H1 (cell line): ENCODE measurements at regions not wholly inside any gene's neighbourhood (a gene's known extent, or its start where the extent isn't known, plus 50 kb on each side); places are given as distances from the start of the nearest gene placed in this dataset.

Source experiments
- CTCF ChIA-PET: fragments of 300-600 bp; sonication (Branson Sonifier 250); formaldehyde crosslinking; loops from one replicate; lab custom pipeline; 2021; ENCODE audit not compliant: partially characterized antibody; lab: Charles Lee
- POLR2A ChIA-PET: fragments of 300-600 bp; sonication (Branson Sonifier 250); formaldehyde crosslinking; loops from one replicate; lab custom pipeline; 2021; ENCODE audit warnings: inconsistent platforms; ENCODE audit not compliant: partially characterized antibody; lab: Charles Lee
- DNase-seq, 2 experiments: peaks; one replicate each; pipeline versions ENCODE4 v3.0.0 to v3.0.0-alpha.2; 2010 to 2022; ENCODE audit warnings: low spot score in 2 of 2, low read depth in 1 of 2, mixed read lengths in 1 of 2
- FAIRE-seq: peaks from 2 replicates; lab custom pipeline; 2011; peaks lifted over from hg19 to GRCh38; lab: Jason Lieb, UNC
- H2AFZ ChIP-seq: 2 replicates; pipeline ENCODE4 v1.8.1; 2012; ENCODE audit warnings: low read length, inconsistent platforms
- H2AK5ac ChIP-seq: 2 replicates; pipeline ENCODE4 v1.6.1; 2013; ENCODE audit warnings: low read depth, low read length
- H2BK120ac ChIP-seq: replicated peaks from 2 replicates; pipeline ENCODE3; 2013; ENCODE audit warnings: low read depth, low read length, inconsistent platforms
- H2BK12ac ChIP-seq: 2 replicates; pipeline ENCODE4 v1.6.1; 2013; ENCODE audit warnings: low read depth, low read length
- H2BK15ac ChIP-seq: 2 replicates; pipeline ENCODE4 v1.6.1; 2013; ENCODE audit warnings: low read length
- H2BK20ac ChIP-seq: 2 replicates; pipeline ENCODE4 v1.6.1; 2013; ENCODE audit warnings: low read length
- H2BK5ac ChIP-seq: 2 replicates; pipeline ENCODE4 v1.6.1; 2013; ENCODE audit warnings: low read depth, low read length
- H3K14ac ChIP-seq: 2 replicates; pipeline ENCODE4 v1.6.1; 2013; ENCODE audit warnings: inconsistent platforms; ENCODE audit not compliant: insufficient read length
- H3K18ac ChIP-seq: 2 replicates; pipeline ENCODE4 v1.6.1; 2013; ENCODE audit warnings: low read length; ENCODE audit errors: extremely low read depth
- H3K23ac ChIP-seq: 2 replicates; pipeline ENCODE4 v1.6.1; 2013; ENCODE audit warnings: inconsistent platforms; ENCODE audit not compliant: insufficient read length
- H3K23me2 ChIP-seq: 2 replicates; pipeline ENCODE4 v1.6.1; 2013; ENCODE audit warnings: low read depth, low read length
- H3K27ac ChIP-seq: 2 replicates; pipeline ENCODE4 v1.6.1; 2011; ENCODE audit warnings: low read depth, low read length, inconsistent platforms
- H3K27me3 ChIP-seq, 4 experiments: replicated peaks in 1 of 4; 1 replicate in 1 of 4; 2 replicates in 3 of 4; pipeline versions ENCODE4 v1.6.1 to v1.8.1; 2011 to 2013; ENCODE audit warnings: low read length in 3 of 4, mild to moderate bottlenecking in 3 of 4, inconsistent platforms in 2 of 4, mixed read lengths in 2 of 4, moderate library complexity in 1 of 4; ENCODE audit not compliant: control insufficient read depth in 3 of 4, insufficient read depth in 3 of 4; ENCODE audit errors: extremely low read depth in 1 of 4
- H3K36me3 ChIP-seq, 4 experiments: 2 replicates each; pipeline versions ENCODE4 v1.6.1 to v1.8.1; 2011 to 2013; ENCODE audit warnings: mild to moderate bottlenecking in 4 of 4, low read length in 3 of 4, moderate library complexity in 2 of 4, control low read depth in 1 of 4, inconsistent platforms in 1 of 4; ENCODE audit not compliant: insufficient read depth in 4 of 4, control insufficient read depth in 2 of 4
- H3K4ac ChIP-seq: replicated peaks from 2 replicates; pipeline ENCODE3; 2013; ENCODE audit warnings: low read length, low read depth, mixed read lengths, inconsistent platforms; ENCODE audit not compliant: insufficient read length
- H3K4me1 ChIP-seq, 4 experiments: replicated peaks in 1 of 4; 1 replicate in 1 of 4; 2 replicates in 3 of 4; pipeline versions ENCODE4 v1.6.1 to v1.8.1; 2011 to 2013; ENCODE audit warnings: low read length in 3 of 4, inconsistent platforms in 2 of 4, mixed read lengths in 1 of 4; ENCODE audit not compliant: insufficient read depth in 4 of 4, control insufficient read depth in 3 of 4
- H3K4me2 ChIP-seq, 2 experiments: 2 replicates each; pipeline versions ENCODE4 v1.6.1 to v1.8.1; 2011 to 2013; ENCODE audit warnings: low read depth in 2 of 2, low read length in 2 of 2, control low read depth in 1 of 2, inconsistent platforms in 1 of 2, mild to moderate bottlenecking in 1 of 2; ENCODE audit not compliant: insufficient read depth in 1 of 2
- H3K4me3 ChIP-seq, 4 experiments: fragments of 200-600, 300-600 bp in 1 of 4; sonication (generic), shearing (Covaris generic), sonication (Bioruptor Twin) in 1 of 4; 2 replicates each; pipeline versions ENCODE4 v1.5.1 to v1.8.1; 2011 to 2016; ENCODE audit warnings: low read length in 4 of 4, low read depth in 3 of 4, control low read depth in 2 of 4, inconsistent platforms in 2 of 4, mild to moderate bottlenecking in 2 of 4, mixed read lengths in 1 of 4, moderate library complexity in 1 of 4; ENCODE audit not compliant: insufficient read depth in 2 of 4; ENCODE audit errors: extremely low read depth in 1 of 4
- H3K56ac ChIP-seq: replicated peaks from 2 replicates; pipeline ENCODE3; 2013; ENCODE audit warnings: low read depth, mild to moderate bottlenecking, mixed read lengths, low read length, inconsistent platforms; ENCODE audit not compliant: insufficient read length
- H3K79me1 ChIP-seq: 2 replicates; pipeline ENCODE4 v1.6.1; 2013; ENCODE audit warnings: low read depth, low read length, control low read depth
- H3K79me2 ChIP-seq, 2 experiments: 2 replicates each; pipeline versions ENCODE4 v1.6.1 to v1.8.1; 2012 to 2013; ENCODE audit warnings: low read length in 2 of 2, mild to moderate bottlenecking in 2 of 2, inconsistent platforms in 1 of 2; ENCODE audit not compliant: insufficient read depth in 2 of 2, control insufficient read depth in 1 of 2
- H3K9ac ChIP-seq, 4 experiments: replicated peaks in 1 of 4; 1 replicate in 1 of 4; 2 replicates in 3 of 4; pipeline versions ENCODE4 v1.6.1 to v1.8.1; 2011 to 2013; ENCODE audit warnings: low read depth in 3 of 4, low read length in 3 of 4, control low read depth in 2 of 4, mild to moderate bottlenecking in 2 of 4, moderate library complexity in 2 of 4, inconsistent platforms in 1 of 4; ENCODE audit errors: extremely low read depth in 1 of 4
- H3K9me3 ChIP-seq, 2 experiments: 2 replicates each; pipeline versions ENCODE4 v1.6.1 to v1.8.1; 2012 to 2013; ENCODE audit warnings: mild to moderate bottlenecking in 2 of 2, moderate library complexity in 2 of 2, control low read depth in 1 of 2, inconsistent platforms in 1 of 2, low read depth in 1 of 2, low read length in 1 of 2, mixed read lengths in 1 of 2; ENCODE audit not compliant: insufficient read depth in 2 of 2
- H4K20me1 ChIP-seq, 2 experiments: replicated peaks in 1 of 2; 2 replicates each; pipeline versions ENCODE3 to v1.8.1; 2011 to 2013; ENCODE audit warnings: inconsistent platforms in 2 of 2, low read length in 2 of 2, mild to moderate bottlenecking in 1 of 2; ENCODE audit not compliant: insufficient read depth in 2 of 2, control insufficient read depth in 1 of 2
- H4K5ac ChIP-seq: 2 replicates; pipeline ENCODE4 v1.6.1; 2013; ENCODE audit warnings: low read length, low read depth, mixed read lengths, inconsistent platforms; ENCODE audit not compliant: insufficient read length
- H4K8ac ChIP-seq: 2 replicates; pipeline ENCODE4 v1.8.0; 2013; ENCODE audit warnings: mild to moderate bottlenecking, moderate library complexity, low read length, inconsistent platforms; ENCODE audit not compliant: insufficient read depth; ENCODE audit errors: extremely low read depth
- H4K91ac ChIP-seq: replicated peaks from 2 replicates; pipeline ENCODE3; 2013; ENCODE audit warnings: low read length, mixed read lengths, inconsistent platforms; ENCODE audit not compliant: insufficient read length
- ATF2 ChIP-seq: IDR thresholded peaks from 2 replicates; pipeline ENCODE4 v1.6.1; 2012; ENCODE audit warnings: low read length, inconsistent platforms
- BCL11A ChIP-seq, 2 experiments: IDR thresholded peaks; one replicate each; pipeline ENCODE4 v1.6.1; 2011; ENCODE audit warnings: low read depth in 2 of 2, low read length in 2 of 2, mild to moderate bottlenecking in 2 of 2
- BRCA1 ChIP-seq: IDR thresholded peaks from 2 replicates; pipeline ENCODE4 v1.6.1; 2012; ENCODE audit warnings: low read depth, low read length, improper control_type of control experiment
- CTCF ChIP-seq, 3 experiments: IDR thresholded peaks; 1 replicate in 2 of 3; 2 replicates in 1 of 3; pipeline versions ENCODE4 v1.5.1 to v1.6.1; 2011; ENCODE audit warnings: low read length in 3 of 3, mild to moderate bottlenecking in 3 of 3, inconsistent platforms in 2 of 3, low read depth in 1 of 3, moderate library complexity in 1 of 3; ENCODE audit not compliant: insufficient read depth in 1 of 3; ENCODE audit errors: control extremely low read depth in 1 of 3
- HDAC2 ChIP-seq, 2 experiments: fragments of 300-600 bp in 1 of 2; sonication (generic) in 1 of 2; IDR thresholded peaks; 2 replicates each; pipeline ENCODE4 v1.6.1; 2011 to 2012; ENCODE audit warnings: low read depth in 2 of 2, low read length in 2 of 2, mild to moderate bottlenecking in 2 of 2, moderate library complexity in 2 of 2, borderline replicate concordance in 1 of 2, inconsistent platforms in 1 of 2
- SP4 ChIP-seq: IDR thresholded peaks from 2 replicates; pipeline ENCODE4 v1.6.1; 2012; ENCODE audit warnings: low read length, inconsistent platforms
- SRF ChIP-seq: IDR thresholded peaks from 2 replicates; pipeline ENCODE4 v1.6.1; 2011; ENCODE audit warnings: mild to moderate bottlenecking, low read depth, low read length, moderate library complexity
- TCF12 ChIP-seq: IDR thresholded peaks from 2 replicates; pipeline ENCODE4 v1.6.1; 2011; ENCODE audit warnings: low read depth, mild to moderate bottlenecking, low read length
- YY1 ChIP-seq: IDR thresholded peaks from 2 replicates; pipeline ENCODE4 v1.6.1; 2011; ENCODE audit warnings: low read depth, mild to moderate bottlenecking, low read length
- WGBS, 2 experiments: shearing (Covaris generic) in 1 of 2; methylation state at CpG; one replicate each; pipeline versions ENCODE4 v1.1.6 to v1.1.7; 2013 to 2015; ENCODE audit warnings: low lambda C conversion rate in 2 of 2, mixed read lengths in 2 of 2, inconsistent platforms in 1 of 2, low coverage in 1 of 2, missing lambda C conversion rate in 1 of 2; ENCODE audit not compliant: insufficient replicate concordance in 2 of 2, insufficient coverage in 1 of 2, insufficient read length in 1 of 2; ENCODE audit errors: extremely low coverage in 1 of 2, missing lambda C conversion rate in 1 of 2; 5-methylcytosine and 5-hydroxymethylcytosine counted together
- TF ChIP-seq, protein P1 (sequence below): IDR thresholded peaks from 2 replicates; pipeline ENCODE4 v1.6.1; 2012; ENCODE audit warnings: inconsistent platforms

DNA sequence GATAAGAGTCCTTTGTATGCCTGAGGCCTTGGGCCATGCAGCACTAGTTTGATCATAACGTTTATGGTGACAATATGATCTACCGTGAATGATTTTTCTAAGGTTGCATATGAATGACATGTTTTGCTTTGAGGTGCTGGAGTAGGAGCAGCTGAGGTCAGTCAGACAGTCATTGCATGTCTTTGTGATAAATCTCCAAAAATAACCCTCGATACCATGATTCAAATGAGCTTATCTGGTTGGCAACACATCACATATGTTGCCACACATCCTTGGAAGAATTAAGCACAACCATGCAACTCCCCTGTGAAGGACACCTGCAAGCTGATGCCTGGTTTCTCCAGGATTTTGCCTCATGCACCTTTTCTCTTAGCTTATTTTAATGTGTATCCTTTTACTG, 394.5 kb downstream of the LTN1 start:
- H3K27ac ChIP-seq, result no peak overlapping the region
- 95% methylated on average over 3 of the region's 3 CpGs; no CpG with 5 or more reads in 1 of the 2 experiments for WGBS, 2 experiments
- no peaks in the 10 kb centered on the region for H4K20me1 ChIP-seq
- H2BK12ac ChIP-seq, result no peak overlapping the region
- no peak overlapping the region for H3K14ac ChIP-seq
- no peak overlapping the region for H2BK20ac ChIP-seq
- no peak for FAIRE-seq
- peaks cover 27 to 33% of the 10 kb centered on the region in 2 experiments for H3K9me3 ChIP-seq
- H3K4me3 ChIP-seq, result no peak overlapping the region
- no peak overlapping the region for H4K8ac ChIP-seq
- no peak overlapping the region for H2BK120ac ChIP-seq
- H3K4me1 ChIP-seq, result no peaks in the 10 kb centered on the region
- H4K91ac ChIP-seq, result no peak overlapping the region
- H3K23me2 ChIP-seq, result no peaks in the 10 kb centered on the region
- no peak for DNase-seq
- H3K36me3 ChIP-seq, result no peaks in the 10 kb centered on the region
- no peak overlapping the region for H2BK5ac ChIP-seq
- no peak overlapping the region for H3K18ac ChIP-seq
- ChIA-PET POLR2A (no interaction called here), CTCF (no interaction called here)
- H3K4me2 ChIP-seq, result no peak overlapping the region
- no peaks in the 10 kb centered on the region for H3K79me1 ChIP-seq
- H3K4ac ChIP-seq, result no peak overlapping the region
- no peak overlapping the region for H3K56ac ChIP-seq
- no peak overlapping the region for H2AFZ ChIP-seq
- peaks cover 0 to 1% (median 0%) of the 10 kb centered on the region in 4 experiments; a peak in 1 of 7 replicates for H3K27me3 ChIP-seq
- no peak overlapping the region for H2AK5ac ChIP-seq
- no peak overlapping the region for H3K23ac ChIP-seq
- H3K79me2 ChIP-seq, result no peaks in the 10 kb centered on the region
- H3K9ac ChIP-seq, result no peak overlapping the region
- H2BK15ac ChIP-seq, result no peak overlapping the region
- no peak overlapping the region for H4K5ac ChIP-seq
- TF ChIP-seq YY1 (no peak), HDAC2 (IDR thresholded peaks at IDR 0.05; ENCODE audit: borderline replicate concordance in 1 of 2, low read depth in 2 of 2, low read length in 2 of 2) (no peak), TCF12 (no peak), BCL11A (IDR thresholded peaks at IDR 0.05; ENCODE audit: low read depth in 2 of 2, low read length in 2 of 2) (no peak), BRCA1 (no peak), ATF2 (no peak), SRF (no peak), SP4 (no peak), CTCF (IDR thresholded peaks at IDR 0.05; ENCODE audit: control extremely low read depth in 1 of 3, insufficient read depth in 1 of 3, low read depth in 1 of 3, low read length in 3 of 3) (no peak)
- TF ChIP-seq, protein P1, sequence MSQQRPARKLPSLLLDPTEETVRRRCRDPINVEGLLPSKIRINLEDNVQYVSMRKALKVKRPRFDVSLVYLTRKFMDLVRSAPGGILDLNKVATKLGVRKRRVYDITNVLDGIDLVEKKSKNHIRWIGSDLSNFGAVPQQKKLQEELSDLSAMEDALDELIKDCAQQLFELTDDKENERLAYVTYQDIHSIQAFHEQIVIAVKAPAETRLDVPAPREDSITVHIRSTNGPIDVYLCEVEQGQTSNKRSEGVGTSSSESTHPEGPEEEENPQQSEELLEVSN, result no peak
